Psoas muscle (tissue), 7 donors: ENCODE measurements at regions not wholly inside any gene's neighbourhood (a gene's known extent, or its start where the extent isn't known, plus 50 kb on each side); places are given as distances from the start of the nearest gene placed in this dataset.

ENCODE experiments used
- ATAC-seq, 4 donors: fragments of 200-7000 bp; cut with Tn5 transposase; one replicate each; pipeline ENCODE4 v1.9.1; 2020; ENCODE audit warnings: moderate library complexity in 3 of 4, mild to moderate bottlenecking in 2 of 4
- DNase-seq, 2 donors: peaks; one replicate each; pipeline ENCODE4 v3.0.0-alpha.2; 2020
- H3K27ac ChIP-seq: fragments of 200-600 bp; one replicate; pipeline ENCODE4 v1.8.0; 2022
- H3K27me3 ChIP-seq, 3 donors: fragments of 200-600 bp in 1 of 3; one replicate each; pipeline versions ENCODE4 v1.6.1 to v1.8.0; 2013 to 2022; ENCODE audit warnings: low read length in 2 of 3, mild to moderate bottlenecking in 2 of 3, moderate library complexity in 1 of 3; ENCODE audit not compliant: insufficient read depth in 3 of 3
- H3K36me3 ChIP-seq, 2 donors: fragments of 200-600 bp in 1 of 2; one replicate each; pipeline versions ENCODE4 v1.6.1 to v1.8.0; 2013 to 2022; ENCODE audit warnings: low read depth in 1 of 2, mild to moderate bottlenecking in 1 of 2, moderate library complexity in 1 of 2; ENCODE audit not compliant: insufficient read depth in 1 of 2
- H3K4me1 ChIP-seq: fragments of 200-600 bp; one replicate; pipeline ENCODE4 v1.8.0; 2022
- H3K4me3 ChIP-seq: fragments of 200-600 bp; one replicate; pipeline ENCODE4 v1.8.0; 2022; ENCODE audit warnings: mild to moderate bottlenecking
- H3K9me3 ChIP-seq: fragments of 200-600 bp; one replicate; pipeline ENCODE4 v1.8.0; 2022
- CTCF ChIP-seq: fragments of 200-600 bp; IDR thresholded peaks from one replicate; pipeline ENCODE4 v1.8.0; 2022; ENCODE audit warnings: antibody characterized with exemption
- WGBS, 3 donors: extraction: QIAGEN DNeasy Blood & Tissue Kit; methylation state at CpG; one replicate each; pipeline versions ENCODE4 v1.1.6 to v1.1.7; 2013; 5-methylcytosine and 5-hydroxymethylcytosine counted together
- intact Hi-C, 2 donors: fragments of 100-400 bp; cut with DNase I; formaldehyde crosslinking; loops; one replicate each; pipeline versions ENCODE4 v1.11.0 to v1.14.2; 2022
- donor health status: healthy with polysubstance abuse.
- donor health status: DM: no; HTN: no; CAD: no; lungs with moderate emphysema.
- donor health status: Bipolar disorder and iron deficiency.
- donor health status: healthy.
- donor health status: DM: yes; HTN: yes; CAD: no.
- donor health status: DM: no; HTN: no; CAD: no.
- donor health status: DM: yes; HTN: yes; CAD: no.

- intact Hi-C loops = no loop called here
- no peaks in the 10 kb centered on the region for H3K4me1 ChIP-seq
- H3K27ac ChIP-seq = no peak overlapping the region
- 83 to 84% (median 84%) methylated on average over 4 of the region's 4 CpGs for WGBS, 3 donors
- ATAC-seq (no peak), DNase-seq (no peak)
- no peaks in the 10 kb centered on the region for H3K27me3 ChIP-seq
- peaks cover 0 to 16% of the 10 kb centered on the region in 2 donors for H3K36me3 ChIP-seq
- H3K4me3 ChIP-seq = no peak overlapping the region
- no peaks in the 10 kb centered on the region for H3K9me3 ChIP-seq
- no peak for TF ChIP-seq CTCF
These were observed 126.9 kb downstream of the KATNIP start for GRCh38 chr16:27676839-27677238.

- H3K4me1 ChIP-seq = no peaks in the 10 kb centered on the region
- WGBS, 3 donors = 77 to 85% (median 84%) methylated on average over 3 of the region's 3 CpGs
- no peaks in the 10 kb centered on the region for H3K9me3 ChIP-seq
- no peaks in the 10 kb centered on the region for H3K27me3 ChIP-seq
- no peak for TF ChIP-seq CTCF
- ATAC-seq (no peak), DNase-seq (no peak)
- peaks cover 0 to 18% of the 10 kb centered on the region in 2 donors for H3K36me3 ChIP-seq
- no peak overlapping the region for H3K4me3 ChIP-seq
- no peak overlapping the region for H3K27ac ChIP-seq
- intact Hi-C loops = no loop called here
These were observed 127.3 kb downstream of the KATNIP start for GRCh38 chr16:27677263-27677662.

GRCh38 chr16:27678955-27679354 lies 129.0 kb downstream of the KATNIP start:
- ATAC-seq (no peak), DNase-seq (no peak)
- no peak for TF ChIP-seq CTCF
- no peaks in the 10 kb centered on the region for H3K27me3 ChIP-seq
- intact Hi-C loops = no loop called here
- no peaks in the 10 kb centered on the region for H3K4me1 ChIP-seq
- 94 to 98% (median 95%) methylated on average over 3 of the region's 3 CpGs for WGBS, 3 donors
- peaks cover 0 to 23% of the 10 kb centered on the region in 2 donors for H3K36me3 ChIP-seq
- H3K27ac ChIP-seq = no peak overlapping the region
- no peak overlapping the region for H3K4me3 ChIP-seq
- no peaks in the 10 kb centered on the region for H3K9me3 ChIP-seq

GRCh38 chr16:27679899-27680298 lies 130.0 kb downstream of the KATNIP start:
- TF ChIP-seq CTCF = no peak
- 87 to 91% (median 89%) methylated on average over 7 of the region's 7 CpGs for WGBS, 3 donors
- intact Hi-C loops = no loop called here
- DNase-seq = no peak
- H3K27ac ChIP-seq = no peak overlapping the region
- no peaks in the 10 kb centered on the region for H3K27me3 ChIP-seq
- no peaks in the 10 kb centered on the region for H3K4me1 ChIP-seq
- no peak for ATAC-seq
- H3K36me3 ChIP-seq = peaks cover 0 to 23% of the 10 kb centered on the region in 2 donors
- no peaks in the 10 kb centered on the region for H3K9me3 ChIP-seq
- H3K4me3 ChIP-seq = no peak overlapping the region

- intact Hi-C loops = no loop called here
- 97 to 100% (median 99%) methylated on average over 5 of the region's 5 CpGs for WGBS, 3 donors
- no peak for ATAC-seq
- no peak for TF ChIP-seq CTCF
- Histone ChIP-seq H3K9me3 (no peaks in the 10 kb centered on the region), H3K36me3 (peaks cover 0 to 23% of the 10 kb centered on the region in 2 donors), H3K27me3 (no peaks in the 10 kb centered on the region), H3K27ac (no peak overlapping the region), H3K4me1 (no peaks in the 10 kb centered on the region), H3K4me3 (no peak overlapping the region)
- DNase-seq = no peak
These were observed 131.7 kb downstream of the KATNIP start for GRCh38 chr16:27681681-27682080.
